ENCODE measurements at regions not wholly inside any gene's neighbourhood (a gene's known extent, or its start where the extent isn't known, plus 50 kb on each side); places are given as distances from the start of the nearest gene placed in this dataset.

GRCh38 chrX:13485167-13485566, 84.2 kb upstream of the EGFL6 start:
- TF ChIP-seq, protein P1, sequence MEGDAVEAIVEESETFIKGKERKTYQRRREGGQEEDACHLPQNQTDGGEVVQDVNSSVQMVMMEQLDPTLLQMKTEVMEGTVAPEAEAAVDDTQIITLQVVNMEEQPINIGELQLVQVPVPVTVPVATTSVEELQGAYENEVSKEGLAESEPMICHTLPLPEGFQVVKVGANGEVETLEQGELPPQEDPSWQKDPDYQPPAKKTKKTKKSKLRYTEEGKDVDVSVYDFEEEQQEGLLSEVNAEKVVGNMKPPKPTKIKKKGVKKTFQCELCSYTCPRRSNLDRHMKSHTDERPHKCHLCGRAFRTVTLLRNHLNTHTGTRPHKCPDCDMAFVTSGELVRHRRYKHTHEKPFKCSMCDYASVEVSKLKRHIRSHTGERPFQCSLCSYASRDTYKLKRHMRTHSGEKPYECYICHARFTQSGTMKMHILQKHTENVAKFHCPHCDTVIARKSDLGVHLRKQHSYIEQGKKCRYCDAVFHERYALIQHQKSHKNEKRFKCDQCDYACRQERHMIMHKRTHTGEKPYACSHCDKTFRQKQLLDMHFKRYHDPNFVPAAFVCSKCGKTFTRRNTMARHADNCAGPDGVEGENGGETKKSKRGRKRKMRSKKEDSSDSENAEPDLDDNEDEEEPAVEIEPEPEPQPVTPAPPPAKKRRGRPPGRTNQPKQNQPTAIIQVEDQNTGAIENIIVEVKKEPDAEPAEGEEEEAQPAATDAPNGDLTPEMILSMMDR (IDR thresholded peaks at IDR 0.05): no peak
- TF ChIP-seq POLR2A (IDR thresholded peaks at IDR 0.05): no peak

Measured in adrenal gland (tissue), 5 donors.